Large intestine (tissue), 3 donors: ENCODE measurements at regions not wholly inside any gene's neighbourhood (a gene's known extent, or its start where the extent isn't known, plus 50 kb on each side); places are given as distances from the start of the nearest gene placed in this dataset.

Experiments used
- DNase-seq, 2 donors: peaks; one replicate each; pipeline versions ENCODE4 v3.0.0 to v3.0.0-alpha.2; 2013
- H3K27ac ChIP-seq: one replicate; pipeline ENCODE4 v1.5.1; 2013; ENCODE audit warnings: low read length
- H3K27me3 ChIP-seq: 2 replicates; pipeline ENCODE4 v1.6.1; 2013; ENCODE audit warnings: low read length; ENCODE audit not compliant: control insufficient read depth, insufficient read depth
- H3K36me3 ChIP-seq: 2 replicates; pipeline ENCODE4 v1.6.1; 2013; ENCODE audit warnings: low read length; ENCODE audit not compliant: control insufficient read depth, insufficient read depth
- H3K4me1 ChIP-seq: one replicate; pipeline ENCODE4 v1.6.1; 2013; ENCODE audit warnings: low read length; ENCODE audit not compliant: control insufficient read depth, insufficient read depth
- H3K4me3 ChIP-seq: one replicate; pipeline ENCODE4 v1.5.1; 2013; ENCODE audit warnings: low read length
- H3K9me3 ChIP-seq: one replicate; pipeline ENCODE4 v1.6.1; 2013; ENCODE audit warnings: mild to moderate bottlenecking, low read depth, low read length, moderate library complexity; ENCODE audit not compliant: control insufficient read depth
- WGBS: methylation state at CpG from one replicate; pipeline ENCODE4 v1.1.5; 2013; ENCODE audit warnings: low lambda C conversion rate; ENCODE audit not compliant: insufficient coverage; 5-methylcytosine and 5-hydroxymethylcytosine counted together

- no peak for DNase-seq
- Histone ChIP-seq H3K27me3 (no peaks in the 10 kb centered on the region), H3K4me1 (no peaks in the 10 kb centered on the region), H3K36me3 (no peaks in the 10 kb centered on the region), H3K4me3 (no peak overlapping the region), H3K9me3 (no peaks in the 10 kb centered on the region), H3K27ac (no peak overlapping the region)
- WGBS = no CpG with 5 or more reads among the region's 4 CpGs
Measured at GRCh38 chr3:13706886-13707285, 158.0 kb downstream of the FBLN2 start.

DNA sequence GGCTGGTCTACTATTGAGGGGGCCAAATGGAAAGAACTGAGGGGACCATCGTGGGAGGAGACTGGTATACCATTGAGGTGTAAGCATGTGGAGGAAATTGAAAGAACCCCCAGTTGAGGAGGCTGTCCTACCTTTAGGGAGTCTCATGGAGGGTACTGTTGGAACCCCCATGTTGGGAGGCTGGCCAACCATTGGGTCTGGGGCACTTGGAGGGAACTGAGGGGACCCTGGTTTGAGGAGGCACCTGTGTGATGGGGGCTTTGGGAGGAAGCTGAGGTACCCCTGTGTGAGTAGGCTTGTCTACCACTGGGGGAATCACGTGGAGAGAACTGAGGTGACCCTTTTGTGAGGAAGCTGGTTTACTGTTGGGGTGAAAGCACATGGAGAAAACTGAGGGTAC is 157.5 kb downstream of the FBLN2 start:
- no CpG with 5 or more reads among the region's 2 CpGs for WGBS
- no peak overlapping the region for H3K27ac ChIP-seq
- no peak for DNase-seq
- H3K9me3 ChIP-seq = no peaks in the 10 kb centered on the region
- no peaks in the 10 kb centered on the region for H3K27me3 ChIP-seq
- H3K4me3 ChIP-seq = no peak overlapping the region
- no peaks in the 10 kb centered on the region for H3K4me1 ChIP-seq
- no peaks in the 10 kb centered on the region for H3K36me3 ChIP-seq

GRCh38 chr3:13705702-13706280 is 156.9 kb downstream of the FBLN2 start:
- WGBS = no CpG with 5 or more reads among the region's 4 CpGs
- H3K4me1 ChIP-seq = no peaks in the 10 kb centered on the region
- no peak overlapping the region for H3K4me3 ChIP-seq
- H3K27ac ChIP-seq = no peak overlapping the region
- no peak for DNase-seq
- H3K36me3 ChIP-seq = no peaks in the 10 kb centered on the region
- H3K27me3 ChIP-seq = peaks cover 1% of the 10 kb centered on the region
- H3K9me3 ChIP-seq = no peaks in the 10 kb centered on the region

DNA sequence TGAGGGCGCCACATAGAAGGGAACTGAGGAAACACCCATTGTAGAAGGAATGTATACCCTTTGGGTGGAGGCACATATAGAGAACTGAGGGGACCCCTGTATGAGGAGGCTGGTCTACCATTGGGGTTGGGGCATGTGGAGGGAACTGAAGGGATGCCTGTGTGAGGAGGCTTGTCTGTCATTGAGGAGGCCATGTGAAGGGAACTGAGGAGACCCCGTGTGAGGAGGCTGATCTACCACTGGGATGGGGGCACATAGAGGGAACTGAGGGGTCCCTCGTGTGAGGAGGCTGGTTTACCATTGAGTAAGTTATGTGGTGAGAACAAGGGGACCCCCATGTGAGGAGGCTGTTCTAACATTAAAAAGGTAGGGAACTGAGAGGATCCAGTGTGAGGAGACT is 156.1 kb downstream of the FBLN2 start:
- DNase-seq = no peak
- H3K27ac ChIP-seq = no peak overlapping the region
- no peaks in the 10 kb centered on the region for H3K4me1 ChIP-seq
- no peaks in the 10 kb centered on the region for H3K36me3 ChIP-seq
- no peak overlapping the region for H3K4me3 ChIP-seq
- H3K9me3 ChIP-seq = no peaks in the 10 kb centered on the region
- peaks cover 3% of the 10 kb centered on the region for H3K27me3 ChIP-seq
- WGBS = 83% methylated on average over 1 of the region's 3 CpGs

GRCh38 chr3:13704174-13704573 is 155.2 kb downstream of the FBLN2 start:
- H3K9me3 ChIP-seq = no peaks in the 10 kb centered on the region
- WGBS = no CpG with 5 or more reads among the region's 6 CpGs
- H3K4me3 ChIP-seq = no peak overlapping the region
- peaks cover 8% of the 10 kb centered on the region for H3K27me3 ChIP-seq
- no peak for DNase-seq
- H3K4me1 ChIP-seq = no peaks in the 10 kb centered on the region
- no peaks in the 10 kb centered on the region for H3K36me3 ChIP-seq
- no peak overlapping the region for H3K27ac ChIP-seq

DNA sequence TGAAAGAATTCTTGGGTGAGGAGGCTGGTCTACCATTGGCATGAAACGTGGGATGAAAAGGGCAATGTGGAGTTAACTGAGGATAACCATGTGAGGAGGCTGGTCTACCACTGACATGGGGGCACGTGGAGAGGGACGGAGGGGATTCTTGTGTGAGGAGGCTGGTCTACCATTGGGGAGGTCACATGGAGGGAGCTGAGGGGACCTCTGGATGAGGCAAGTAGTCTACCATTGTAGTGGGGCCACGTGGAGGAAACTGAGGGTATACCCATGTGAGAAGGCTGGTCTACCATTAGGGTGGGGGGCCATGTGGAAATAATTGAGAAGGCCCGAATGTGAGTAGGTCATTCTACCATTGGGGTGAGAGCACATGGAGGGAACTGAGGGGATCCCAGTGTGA is 154.1 kb downstream of the FBLN2 start:
- no peak overlapping the region for H3K27ac ChIP-seq
- H3K36me3 ChIP-seq = no peaks in the 10 kb centered on the region
- peaks cover 9% of the 10 kb centered on the region for H3K27me3 ChIP-seq
- no peaks in the 10 kb centered on the region for H3K9me3 ChIP-seq
- 100% methylated on average over 1 of the region's 5 CpGs for whole genome bisulfite sequencing
- DNase-seq = no peak
- H3K4me3 ChIP-seq = no peak overlapping the region
- H3K4me1 ChIP-seq = no peaks in the 10 kb centered on the region

- Histone ChIP-seq H3K4me1 (no peaks in the 10 kb centered on the region), H3K36me3 (no peaks in the 10 kb centered on the region), H3K27ac (no peak overlapping the region), H3K27me3 (peaks cover 9% of the 10 kb centered on the region), H3K4me3 (no peak overlapping the region), H3K9me3 (no peaks in the 10 kb centered on the region)
- no peak for DNase-seq
- WGBS = no CpG with 5 or more reads among the region's 7 CpGs
Measured at GRCh38 chr3:13702286-13702685, 153.4 kb downstream of the FBLN2 start.

DNA sequence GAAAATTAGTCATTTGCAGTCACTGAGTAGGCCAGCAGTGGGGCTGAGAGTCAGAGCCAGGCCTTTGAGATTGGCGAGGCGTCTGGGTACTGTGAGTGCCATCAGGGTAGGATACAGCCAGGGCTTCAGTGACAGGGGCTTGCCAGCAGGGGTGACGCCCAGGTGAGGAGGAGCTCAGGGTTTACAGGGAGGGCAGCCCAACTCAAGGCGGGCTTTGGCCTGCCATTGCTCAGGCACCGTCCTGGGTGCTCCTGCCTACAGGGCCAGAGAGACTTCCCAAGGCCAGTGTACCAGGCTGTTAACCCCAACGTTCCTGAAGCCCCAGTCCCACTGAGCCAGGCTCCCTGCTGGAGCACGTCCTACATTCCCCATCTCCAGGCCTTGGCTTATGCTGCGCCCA is 152.0 kb downstream of the FBLN2 start:
- no peak overlapping the region for H3K4me3 ChIP-seq
- WGBS = no CpG with 5 or more reads among the region's 8 CpGs
- H3K9me3 ChIP-seq = no peaks in the 10 kb centered on the region
- peaks cover 9% of the 10 kb centered on the region for H3K27me3 ChIP-seq
- H3K36me3 ChIP-seq = no peaks in the 10 kb centered on the region
- H3K4me1 ChIP-seq = no peaks in the 10 kb centered on the region
- H3K27ac ChIP-seq = no peak overlapping the region
- DNase-seq = no peak

- H3K27me3 ChIP-seq = peaks cover 12% of the 10 kb centered on the region
- H3K36me3 ChIP-seq = no peaks in the 10 kb centered on the region
- no CpG with 5 or more reads among the region's 7 CpGs for WGBS
- no peaks in the 10 kb centered on the region for H3K4me1 ChIP-seq
- H3K9me3 ChIP-seq = no peaks in the 10 kb centered on the region
- H3K27ac ChIP-seq = no peak overlapping the region
- H3K4me3 ChIP-seq = no peak overlapping the region
- DNase-seq = no peak
Measured at GRCh38 chr3:13700362-13700761, 151.4 kb downstream of the FBLN2 start.

DNA sequence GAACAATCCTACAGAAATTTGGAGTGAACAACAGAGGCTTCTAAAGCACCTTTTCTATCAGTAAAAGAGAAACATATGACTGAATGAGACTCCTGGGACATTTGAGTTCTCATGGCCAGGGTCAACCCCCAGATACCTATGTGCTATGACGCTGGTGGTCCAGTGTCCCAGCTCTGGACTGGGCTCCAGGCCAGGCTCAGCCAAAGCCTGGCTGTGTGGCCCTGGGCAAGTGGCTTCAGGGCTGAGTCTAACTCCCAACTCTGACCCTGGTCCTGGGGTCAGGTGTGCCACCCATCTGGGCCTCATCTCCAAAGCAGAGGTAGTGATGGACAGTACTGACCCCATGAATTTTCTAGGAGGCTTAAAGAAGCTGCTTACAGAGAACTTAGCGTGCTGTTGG is 147.8 kb downstream of the FBLN2 start:
- Histone ChIP-seq H3K27ac (no peak overlapping the region), H3K36me3 (no peaks in the 10 kb centered on the region), H3K9me3 (no peaks in the 10 kb centered on the region), H3K27me3 (peaks cover 15% of the 10 kb centered on the region), H3K4me3 (no peak overlapping the region), H3K4me1 (no peaks in the 10 kb centered on the region)
- DNase-seq = no peak
- WGBS = 80% methylated on average over 1 of the region's 2 CpGs

- H3K27me3 ChIP-seq = peaks cover 9% of the 10 kb centered on the region
- H3K4me3 ChIP-seq = no peak overlapping the region
- no peaks in the 10 kb centered on the region for H3K4me1 ChIP-seq
- H3K27ac ChIP-seq = no peak overlapping the region
- WGBS = no CpG with 5 or more reads among the region's 3 CpGs
- DNase-seq = no peak
- no peaks in the 10 kb centered on the region for H3K9me3 ChIP-seq
- no peaks in the 10 kb centered on the region for H3K36me3 ChIP-seq
Measured at GRCh38 chr3:13693441-13693840, 144.5 kb downstream of the FBLN2 start.
